ENCODE measurements at regions not wholly inside any gene's neighbourhood (a gene's known extent, or its start where the extent isn't known, plus 50 kb on each side); places are given as distances from the start of the nearest gene placed in this dataset.

DNA sequence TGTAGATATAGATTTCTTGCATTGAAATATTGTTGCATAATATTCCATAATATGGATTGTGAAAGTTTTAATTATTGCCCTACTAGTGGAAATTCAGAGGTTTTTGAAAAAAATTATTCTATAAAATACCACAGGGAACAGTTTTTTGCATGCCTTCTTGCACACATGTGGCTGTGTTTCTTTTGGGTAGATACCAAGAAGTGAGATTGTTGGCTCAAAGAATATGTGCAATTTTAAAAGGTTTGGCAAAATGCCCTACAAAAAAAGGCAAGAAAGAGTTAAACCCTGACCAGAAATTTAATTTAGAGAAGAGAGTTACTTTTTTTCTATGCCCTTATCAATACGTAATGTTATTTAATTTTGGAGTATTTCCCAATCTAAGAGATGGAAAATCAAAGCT, 270.8 kb upstream of the DAPK1 start:
- TF ChIP-seq, protein P1, sequence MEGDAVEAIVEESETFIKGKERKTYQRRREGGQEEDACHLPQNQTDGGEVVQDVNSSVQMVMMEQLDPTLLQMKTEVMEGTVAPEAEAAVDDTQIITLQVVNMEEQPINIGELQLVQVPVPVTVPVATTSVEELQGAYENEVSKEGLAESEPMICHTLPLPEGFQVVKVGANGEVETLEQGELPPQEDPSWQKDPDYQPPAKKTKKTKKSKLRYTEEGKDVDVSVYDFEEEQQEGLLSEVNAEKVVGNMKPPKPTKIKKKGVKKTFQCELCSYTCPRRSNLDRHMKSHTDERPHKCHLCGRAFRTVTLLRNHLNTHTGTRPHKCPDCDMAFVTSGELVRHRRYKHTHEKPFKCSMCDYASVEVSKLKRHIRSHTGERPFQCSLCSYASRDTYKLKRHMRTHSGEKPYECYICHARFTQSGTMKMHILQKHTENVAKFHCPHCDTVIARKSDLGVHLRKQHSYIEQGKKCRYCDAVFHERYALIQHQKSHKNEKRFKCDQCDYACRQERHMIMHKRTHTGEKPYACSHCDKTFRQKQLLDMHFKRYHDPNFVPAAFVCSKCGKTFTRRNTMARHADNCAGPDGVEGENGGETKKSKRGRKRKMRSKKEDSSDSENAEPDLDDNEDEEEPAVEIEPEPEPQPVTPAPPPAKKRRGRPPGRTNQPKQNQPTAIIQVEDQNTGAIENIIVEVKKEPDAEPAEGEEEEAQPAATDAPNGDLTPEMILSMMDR (IDR thresholded peaks at IDR 0.05; ENCODE audit: low read depth, low read length) = no peak
- no peak for TF ChIP-seq EZH2phosphoT487 (IDR thresholded peaks at IDR 0.05; ENCODE audit: low read depth)
